IMR-90 (cell line): ENCODE measurements at regions not wholly inside any gene's neighbourhood (a gene's known extent, or its start where the extent isn't known, plus 50 kb on each side); places are given as distances from the start of the nearest gene placed in this dataset.

Experiments
- BHLHE40 ChIP-seq: fragments of 150-350 bp; IDR thresholded peaks from 2 replicates; pipeline ENCODE4 v1.6.1; 2016; ENCODE audit warnings: mild to moderate bottlenecking, low read depth, low read length
- CHD1 ChIP-seq: IDR thresholded peaks from 2 replicates; pipeline ENCODE4 v1.6.1; 2012; ENCODE audit warnings: low read depth, low read length, improper control_type of control experiment
- ELK1 ChIP-seq: fragments of 150-350 bp; IDR thresholded peaks from 2 replicates; pipeline ENCODE4 v1.6.1; 2016; ENCODE audit warnings: low read depth, mild to moderate bottlenecking, low read length, moderate library complexity, borderline replicate concordance
- MAFK ChIP-seq: IDR thresholded peaks from 2 replicates; pipeline ENCODE4 v1.6.1; 2012; ENCODE audit warnings: low read depth, low read length, improper control_type of control experiment
- MAZ ChIP-seq: IDR thresholded peaks from 2 replicates; pipeline ENCODE4 v1.6.1; 2012; ENCODE audit warnings: low read depth, mild to moderate bottlenecking, low read length, improper control_type of control experiment, moderate library complexity, borderline replicate concordance
- MXI1 ChIP-seq: IDR thresholded peaks from 2 replicates; pipeline ENCODE4 v1.6.1; 2012; ENCODE audit warnings: low read depth, mild to moderate bottlenecking, low read length, moderate library complexity, borderline replicate concordance
- POLR2A ChIP-seq: IDR thresholded peaks from 2 replicates; pipeline ENCODE4 v1.6.1; 2012; ENCODE audit warnings: mild to moderate bottlenecking, low read depth, low read length
- RAD21 ChIP-seq: IDR thresholded peaks from 2 replicates; pipeline ENCODE4 v1.6.1; 2012; ENCODE audit warnings: low read length, improper control_type of control experiment
- RCOR1 ChIP-seq: IDR thresholded peaks from 2 replicates; pipeline ENCODE4 v1.6.1; 2012; ENCODE audit warnings: mild to moderate bottlenecking, low read length, improper control_type of control experiment; ENCODE audit not compliant: insufficient replicate concordance
- SMC3 ChIP-seq: fragments of 150-350 bp; IDR thresholded peaks from 2 replicates; pipeline ENCODE4 v1.6.1; 2016; ENCODE audit warnings: low read depth, mild to moderate bottlenecking, antibody characterized with exemption, low read length, moderate library complexity
- USF2 ChIP-seq: fragments of 150-350 bp; IDR thresholded peaks from 2 replicates; pipeline ENCODE4 v1.6.1; 2017; ENCODE audit warnings: mild to moderate bottlenecking, antibody characterized with exemption, low read length, low read depth
- TF ChIP-seq, protein P1 (sequence below): conservative IDR thresholded peaks from 2 replicates; pipeline ENCODE4 v1.5.1; 2012; ENCODE audit warnings: mild to moderate bottlenecking, low read depth, low read length, improper control_type of control experiment

DNA sequence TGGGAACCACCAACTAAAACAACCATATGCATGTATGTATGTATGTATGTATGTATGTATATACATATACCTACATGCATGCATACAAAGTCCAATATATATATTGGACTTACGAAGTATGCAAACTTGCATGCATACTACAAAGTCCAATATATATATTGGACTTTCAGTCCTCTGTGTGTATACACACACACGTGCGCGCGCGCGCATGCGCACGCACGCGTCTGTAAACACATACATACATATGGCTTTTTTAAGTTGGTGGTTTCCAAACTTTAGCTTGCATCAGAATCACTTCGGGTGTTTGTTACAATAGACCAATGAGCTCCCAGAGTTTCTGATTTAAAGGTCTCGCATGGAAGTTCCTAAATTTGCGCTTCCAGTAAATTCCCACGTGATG, 197.5 kb upstream of the C1orf87 start:
- TF ChIP-seq, protein P1, sequence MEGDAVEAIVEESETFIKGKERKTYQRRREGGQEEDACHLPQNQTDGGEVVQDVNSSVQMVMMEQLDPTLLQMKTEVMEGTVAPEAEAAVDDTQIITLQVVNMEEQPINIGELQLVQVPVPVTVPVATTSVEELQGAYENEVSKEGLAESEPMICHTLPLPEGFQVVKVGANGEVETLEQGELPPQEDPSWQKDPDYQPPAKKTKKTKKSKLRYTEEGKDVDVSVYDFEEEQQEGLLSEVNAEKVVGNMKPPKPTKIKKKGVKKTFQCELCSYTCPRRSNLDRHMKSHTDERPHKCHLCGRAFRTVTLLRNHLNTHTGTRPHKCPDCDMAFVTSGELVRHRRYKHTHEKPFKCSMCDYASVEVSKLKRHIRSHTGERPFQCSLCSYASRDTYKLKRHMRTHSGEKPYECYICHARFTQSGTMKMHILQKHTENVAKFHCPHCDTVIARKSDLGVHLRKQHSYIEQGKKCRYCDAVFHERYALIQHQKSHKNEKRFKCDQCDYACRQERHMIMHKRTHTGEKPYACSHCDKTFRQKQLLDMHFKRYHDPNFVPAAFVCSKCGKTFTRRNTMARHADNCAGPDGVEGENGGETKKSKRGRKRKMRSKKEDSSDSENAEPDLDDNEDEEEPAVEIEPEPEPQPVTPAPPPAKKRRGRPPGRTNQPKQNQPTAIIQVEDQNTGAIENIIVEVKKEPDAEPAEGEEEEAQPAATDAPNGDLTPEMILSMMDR: no peak
- no peak for TF ChIP-seq SMC3
- no peak for TF ChIP-seq POLR2A
- no peak for TF ChIP-seq BHLHE40
- no peak for TF ChIP-seq ELK1
- no peak for TF ChIP-seq USF2
- no peak for TF ChIP-seq MXI1
- no peak for TF ChIP-seq RCOR1
- no peak for TF ChIP-seq MAFK
- TF ChIP-seq MAZ: no peak
- no peak for TF ChIP-seq RAD21
- TF ChIP-seq CHD1: no peak
